Lower lobe of right lung (tissue), 2 donors: ENCODE measurements at regions not wholly inside any gene's neighbourhood (a gene's known extent, or its start where the extent isn't known, plus 50 kb on each side); places are given as distances from the start of the nearest gene placed in this dataset.

Experiments
- ATAC-seq, 2 donors: fragments of 200-7000 bp; cut with Tn5 transposase; one replicate each; pipeline ENCODE4 v1.9.1; 2020 to 2022; ENCODE audit warnings: mild to moderate bottlenecking in 2 of 2, moderate library complexity in 2 of 2
- DNase-seq: peaks from one replicate; pipeline ENCODE4 v3.0.0-alpha.2; 2020
- H3K27ac ChIP-seq: fragments of 200-600 bp; one replicate; pipeline ENCODE4 v1.8.0; 2022
- H3K27me3 ChIP-seq: fragments of 200-600 bp; one replicate; pipeline ENCODE4 v1.8.0; 2022; ENCODE audit warnings: low read depth
- H3K36me3 ChIP-seq: fragments of 200-600 bp; one replicate; pipeline ENCODE4 v1.8.0; 2022; ENCODE audit warnings: mild to moderate bottlenecking
- H3K4me1 ChIP-seq: fragments of 200-600 bp; one replicate; pipeline ENCODE4 v1.8.0; 2022
- H3K4me3 ChIP-seq: fragments of 200-600 bp; one replicate; pipeline ENCODE4 v1.8.0; 2022; ENCODE audit warnings: mild to moderate bottlenecking
- H3K9me3 ChIP-seq: fragments of 200-600 bp; one replicate; pipeline ENCODE4 v1.8.0; 2022
- CTCF ChIP-seq: fragments of 200-600 bp; IDR thresholded peaks from one replicate; pipeline ENCODE4 v1.8.0; 2022; ENCODE audit warnings: antibody characterized with exemption, mild to moderate bottlenecking
- intact Hi-C: fragments of 100-400 bp; cut with DNase I; formaldehyde crosslinking; loops from one replicate; pipeline ENCODE4 v1.11.0; 2022
- donor health status: DM: no; HTN: yes; CAD: no; lungs with severe emphysema.

DNA sequence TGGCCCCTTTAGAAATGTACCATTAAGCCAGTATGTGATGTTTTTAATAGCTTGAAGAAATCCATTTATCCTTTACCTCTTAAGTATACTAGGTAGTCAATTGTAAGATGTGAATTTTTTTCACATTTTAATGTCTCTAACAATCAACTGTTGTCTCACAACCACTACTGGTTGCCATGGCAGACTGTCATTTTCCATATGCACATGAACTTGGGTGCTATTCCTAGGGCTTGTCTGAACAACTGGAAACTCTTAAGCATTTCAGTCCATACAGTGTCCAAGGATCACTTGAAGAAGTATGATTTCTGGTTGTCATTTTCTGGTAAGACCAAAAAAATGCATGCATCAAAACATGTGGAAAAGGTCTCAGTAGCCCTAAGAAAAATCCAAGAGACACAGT lies 315.1 kb downstream of the HHIPL2 start:
- intact Hi-C loops, result no loop called here
- DNase-seq (no peak), ATAC-seq (no peak)
- no peaks in the 10 kb centered on the region for H3K9me3 ChIP-seq
- H3K36me3 ChIP-seq, result no peaks in the 10 kb centered on the region
- no peak overlapping the region for H3K27ac ChIP-seq
- TF ChIP-seq CTCF, result no peak
- no peaks in the 10 kb centered on the region for H3K4me1 ChIP-seq
- no peaks in the 10 kb centered on the region for H3K27me3 ChIP-seq
- H3K4me3 ChIP-seq, result no peak overlapping the region

- intact Hi-C loops, result no loop called here
- H3K36me3 ChIP-seq, result no peaks in the 10 kb centered on the region
- H3K4me1 ChIP-seq, result no peaks in the 10 kb centered on the region
- DNase-seq, result no peak
- no peaks in the 10 kb centered on the region for H3K27me3 ChIP-seq
- no peak overlapping the region for H3K4me3 ChIP-seq
- no peak for TF ChIP-seq CTCF
- H3K9me3 ChIP-seq, result no peaks in the 10 kb centered on the region
- no peak overlapping the region for H3K27ac ChIP-seq
- ATAC-seq, result no peak
Observed at GRCh38 chr1:222229672-222230312, 318.1 kb downstream of the HHIPL2 start.

GRCh38 chr1:222225316-222225691 lies 322.6 kb downstream of the HHIPL2 start:
- no peak for TF ChIP-seq CTCF
- no peaks in the 10 kb centered on the region for H3K36me3 ChIP-seq
- H3K9me3 ChIP-seq, result no peaks in the 10 kb centered on the region
- ATAC-seq (no peak), DNase-seq (no peak)
- no peaks in the 10 kb centered on the region for H3K4me1 ChIP-seq
- H3K4me3 ChIP-seq, result no peak overlapping the region
- no peaks in the 10 kb centered on the region for H3K27me3 ChIP-seq
- no peak overlapping the region for H3K27ac ChIP-seq
- intact Hi-C loops, result no loop called here

GRCh38 chr1:222224636-222225315 lies 323.1 kb downstream of the HHIPL2 start:
- Histone ChIP-seq H3K36me3 (no peaks in the 10 kb centered on the region), H3K4me3 (no peak overlapping the region), H3K4me1 (no peaks in the 10 kb centered on the region), H3K27ac (no peak overlapping the region), H3K9me3 (no peaks in the 10 kb centered on the region), H3K27me3 (no peaks in the 10 kb centered on the region)
- no peak for ATAC-seq
- no peak for DNase-seq
- intact Hi-C loops, result no loop called here
- no peak for TF ChIP-seq CTCF

DNA sequence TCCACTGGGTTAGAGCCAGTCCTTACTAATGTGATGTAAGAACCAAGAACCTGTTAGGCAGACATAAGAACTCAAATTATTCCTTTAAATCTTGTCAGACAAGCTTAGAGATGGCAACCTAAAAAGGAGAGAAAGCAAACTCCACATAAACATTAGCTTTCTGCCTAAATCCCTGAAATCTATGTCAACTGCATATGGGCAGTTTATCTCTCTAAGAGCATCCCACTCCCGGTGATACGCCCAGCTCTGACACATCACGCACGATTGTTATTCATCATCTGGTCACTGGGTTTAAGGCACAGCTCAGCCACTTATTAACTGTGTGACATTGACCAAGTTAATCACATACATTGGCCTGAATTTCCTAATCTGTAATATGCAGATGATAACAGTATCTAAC lies 323.7 kb downstream of the HHIPL2 start:
- no peaks in the 10 kb centered on the region for H3K36me3 ChIP-seq
- no peaks in the 10 kb centered on the region for H3K9me3 ChIP-seq
- ATAC-seq (no peak), DNase-seq (no peak)
- intact Hi-C loops, result no loop called here
- no peak for TF ChIP-seq CTCF
- no peaks in the 10 kb centered on the region for H3K27me3 ChIP-seq
- no peak overlapping the region for H3K27ac ChIP-seq
- no peaks in the 10 kb centered on the region for H3K4me1 ChIP-seq
- no peak overlapping the region for H3K4me3 ChIP-seq
